GM19452 (cell line): ENCODE measurements at regions not wholly inside any gene's neighbourhood (a gene's known extent, or its start where the extent isn't known, plus 50 kb on each side); places are given as distances from the start of the nearest gene placed in this dataset.
A peak's percentile ranks its signal among the peaks of the same experiment; 100 is the strongest.

Experiments
- ATAC-seq: cut with Tn5 transposase; IDR thresholded peaks from one replicate; pipeline ENCODE4 v1.9.1; 2021; ENCODE audit not compliant: unreplicated experiment

- ATAC-seq: no peak
Observed at GRCh38 chr9:84575705-84576104, 93.8 kb upstream of the NTRK2 start.

- ATAC-seq: no peak
Observed at GRCh38 chr9:84583866-84584265, 85.7 kb upstream of the NTRK2 start.

GRCh38 chr9:84586662-84587061, 82.9 kb upstream of the NTRK2 start:
- ATAC-seq: no peak

- ATAC-seq: no peak
Observed at GRCh38 chr9:84587153-84587552, 82.4 kb upstream of the NTRK2 start.

GRCh38 chr9:84589542-84589941, 80.0 kb upstream of the NTRK2 start:
- no peak for ATAC-seq

GRCh38 chr9:84590706-84591105, 78.8 kb upstream of the NTRK2 start:
- no peak for ATAC-seq

GRCh38 chr9:84592918-84593317, 76.6 kb upstream of the NTRK2 start:
- ATAC-seq: no peak

- no peak for ATAC-seq
Observed at GRCh38 chr9:84593352-84593751, 76.2 kb upstream of the NTRK2 start.

GRCh38 chr9:84597131-84597530, 72.4 kb upstream of the NTRK2 start:
- peak; percentile 97 for ATAC-seq

GRCh38 chr9:84598921-84599636, 70.5 kb upstream of the NTRK2 start:
- ATAC-seq: no peak

- ATAC-seq: no peak
Observed at GRCh38 chr9:84600739-84601138, 68.8 kb upstream of the NTRK2 start.

GRCh38 chr9:84604223-84604622, 65.3 kb upstream of the NTRK2 start:
- no peak for ATAC-seq

GRCh38 chr9:84609779-84610178, 59.8 kb upstream of the NTRK2 start:
- ATAC-seq: no peak

- ATAC-seq: no peak
Observed at GRCh38 chr9:84613431-84613830, 56.1 kb upstream of the NTRK2 start.

GRCh38 chr9:84615544-84615943, 54.0 kb upstream of the NTRK2 start:
- no peak for ATAC-seq

- no peak for ATAC-seq
Observed at GRCh38 chr9:84617411-84618029, 52.0 kb upstream of the NTRK2 start.
